Neural progenitor cell (in vitro differentiated cells): ENCODE measurements at regions not wholly inside any gene's neighbourhood (a gene's known extent, or its start where the extent isn't known, plus 50 kb on each side); places are given as distances from the start of the nearest gene placed in this dataset.

Experiments used
- CTCF ChIP-seq: fragments of 200-600 bp; sonication (generic); IDR thresholded peaks from 2 replicates; pipeline ENCODE4 v1.5.1; 2017; ENCODE audit warnings: antibody characterized with exemption, mild to moderate bottlenecking
- EZH2phosphoT487 ChIP-seq: fragments of 200-600 bp; sonication (generic); IDR thresholded peaks from 2 replicates; pipeline ENCODE4 v1.6.1; 2017; ENCODE audit warnings: antibody characterized with exemption

DNA sequence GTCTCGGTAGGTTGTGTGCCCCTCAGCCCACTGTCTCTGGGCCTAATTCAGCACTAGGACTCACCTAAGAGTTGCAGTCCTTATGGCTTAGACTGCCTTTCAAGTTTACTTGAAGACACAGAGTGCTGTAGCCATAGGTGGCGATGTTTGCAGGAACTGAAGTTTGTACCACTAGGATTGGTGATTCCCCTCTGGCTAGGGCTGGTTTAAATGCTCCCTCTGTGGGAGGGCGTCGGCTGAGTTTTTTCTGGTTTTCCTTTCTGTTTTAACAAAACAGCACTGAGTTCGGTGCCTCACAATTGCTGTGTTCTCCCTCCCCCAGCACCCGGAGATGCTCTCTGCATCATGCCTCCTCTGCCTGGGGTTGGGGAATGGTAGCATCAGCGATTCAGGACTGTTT lies 480.9 kb downstream of the PCDH11X start:
- TF ChIP-seq CTCF (peak; percentile 14), EZH2phosphoT487 (no peak)
